Adrenal gland (tissue), 5 donors: ENCODE measurements at regions not wholly inside any gene's neighbourhood (a gene's known extent, or its start where the extent isn't known, plus 50 kb on each side); places are given as distances from the start of the nearest gene placed in this dataset.

Source experiments
- CTCF ChIP-seq, 6 experiments: fragments of 450-650 bp in 4 of 6; fragments of 200-600 bp in 2 of 6; sonication (generic) in 1 of 6; IDR thresholded peaks; 1 replicate in 5 of 6; 2 replicates in 1 of 6; pipeline versions ENCODE4 v1.5.1 to v1.8.0; 2016 to 2021; ENCODE audit warnings: antibody characterized with exemption in 6 of 6, mild to moderate bottlenecking in 2 of 6, moderate library complexity in 1 of 6
- POLR2A ChIP-seq, 2 donors: fragments of 450-650 bp; IDR thresholded peaks; one replicate each; pipeline ENCODE4 v1.6.1; 2017; ENCODE audit warnings: antibody characterized with exemption in 2 of 2, mild to moderate bottlenecking in 2 of 2, moderate library complexity in 1 of 2
- donor health status: DM: no; HTN: no; CAD: no.

GRCh38 chr20:61047515-61047914 is 204.5 kb upstream of the CDH4 start:
- TF ChIP-seq CTCF (IDR thresholded peaks at IDR 0.05) (no peak), POLR2A (IDR thresholded peaks at IDR 0.05) (no peak)
